Effector CD8-positive, alpha-beta T cell (primary cell): ENCODE measurements at regions not wholly inside any gene's neighbourhood (a gene's known extent, or its start where the extent isn't known, plus 50 kb on each side); places are given as distances from the start of the nearest gene placed in this dataset.

Experiments
- DNase-seq: peaks from one replicate; lab custom pipeline; 2025; lab: John Stamatoyannopoulos, UW

GRCh38 chr18:77517901-77518300, 268.3 kb downstream of the GALR1 start:
- no peak for DNase-seq

GRCh38 chr18:77520767-77521166, 271.1 kb downstream of the GALR1 start:
- DNase-seq = no peak

GRCh38 chr18:77522051-77522675, 272.5 kb downstream of the GALR1 start:
- DNase-seq = no peak

- DNase-seq = no peak
Measured at GRCh38 chr18:77524909-77525308, 275.3 kb downstream of the GALR1 start.

- DNase-seq = no peak
Measured at GRCh38 chr18:77526962-77527361, 277.3 kb downstream of the GALR1 start.

- no peak for DNase-seq
Measured at GRCh38 chr18:77528872-77529271, 279.2 kb downstream of the GALR1 start.

- DNase-seq = no peak
Measured at GRCh38 chr18:77529492-77530176, 280.0 kb downstream of the GALR1 start.

GRCh38 chr18:77530732-77531131, 281.1 kb downstream of the GALR1 start:
- no peak for DNase-seq

GRCh38 chr18:77539860-77540259, 290.2 kb downstream of the GALR1 start:
- DNase-seq = no peak

- DNase-seq = no peak
Measured at GRCh38 chr18:77544792-77545191, 295.1 kb downstream of the GALR1 start.

GRCh38 chr18:77547757-77548156, 298.1 kb downstream of the GALR1 start:
- DNase-seq = no peak

GRCh38 chr18:77548790-77549420, 299.3 kb downstream of the GALR1 start:
- no peak for DNase-seq

GRCh38 chr18:77550625-77551024, 301.0 kb downstream of the GALR1 start:
- no peak for DNase-seq

GRCh38 chr18:77551055-77551454, 301.4 kb downstream of the GALR1 start:
- DNase-seq = no peak

GRCh38 chr18:77552945-77553344, 303.3 kb downstream of the GALR1 start:
- DNase-seq = no peak

GRCh38 chr18:77554061-77554460, 304.4 kb downstream of the GALR1 start:
- no peak for DNase-seq

GRCh38 chr18:77557046-77557587, 307.5 kb downstream of the GALR1 start:
- no peak for DNase-seq

- DNase-seq = no peak
Measured at GRCh38 chr18:77559274-77559910, 309.7 kb downstream of the GALR1 start.

- no peak for DNase-seq
Measured at GRCh38 chr18:77560341-77560992, 310.8 kb downstream of the GALR1 start.

GRCh38 chr18:77566604-77567003, 317.0 kb downstream of the GALR1 start:
- no peak for DNase-seq

GRCh38 chr18:77567205-77567604, 317.6 kb downstream of the GALR1 start:
- DNase-seq = no peak

GRCh38 chr18:77571743-77572142, 322.1 kb downstream of the GALR1 start:
- no peak for DNase-seq
